ENCODE measurements at regions not wholly inside any gene's neighbourhood (a gene's known extent, or its start where the extent isn't known, plus 50 kb on each side); places are given as distances from the start of the nearest gene placed in this dataset.

- CTCF ChIA-PET = no interaction called here
- POLR2A ChIA-PET = no interaction called here
- Mint-ChIP-seq H3K36me3 (ENCODE audit: low read depth) (no peaks in the 10 kb centered on the region), H3K9me3 (ENCODE audit: insufficient read depth) (no peaks in the 10 kb centered on the region), H3K4me1 (ENCODE audit: low read depth) (no peaks in the 10 kb centered on the region), H3K4me3 (no peak overlapping the region), H3K27me3 (ENCODE audit: low read depth) (peaks cover 4% of the 10 kb centered on the region), H3K27ac (no peak overlapping the region)
- DNase-seq (no peak), ATAC-seq (no peak)
These were observed 110.5 kb upstream of the CAMK1G start for GRCh38 chr1:209473025-209473424.

GRCh38 chr1:209480345-209480744, 103.2 kb upstream of the CAMK1G start:
- Mint-ChIP-seq H3K4me3 (no peak overlapping the region), H3K9me3 (ENCODE audit: insufficient read depth) (no peaks in the 10 kb centered on the region), H3K36me3 (ENCODE audit: low read depth) (no peaks in the 10 kb centered on the region), H3K27ac (no peak overlapping the region), H3K27me3 (ENCODE audit: low read depth) (no peaks in the 10 kb centered on the region), H3K4me1 (ENCODE audit: low read depth) (peaks cover 6% of the 10 kb centered on the region)
- ATAC-seq (no peak), DNase-seq (no peak)
- ChIA-PET CTCF (interaction anchor here (0.6 kb wide), 1 partner anchor 22 kb away, joined by 3 read pairs; no protein-coding TSS in a partner anchor), POLR2A (no interaction called here)

- Mint-ChIP-seq H3K36me3 (ENCODE audit: low read depth) (no peaks in the 10 kb centered on the region), H3K9me3 (ENCODE audit: insufficient read depth) (no peaks in the 10 kb centered on the region), H3K27me3 (ENCODE audit: low read depth) (no peaks in the 10 kb centered on the region), H3K27ac (no peak overlapping the region), H3K4me3 (no peak overlapping the region), H3K4me1 (ENCODE audit: low read depth) (peaks cover 6% of the 10 kb centered on the region)
- ChIA-PET POLR2A (no interaction called here), CTCF (no interaction called here)
- DNase-seq = no peak
- ATAC-seq = no peak
These were observed 99.8 kb upstream of the CAMK1G start for GRCh38 chr1:209483691-209484090.

GRCh38 chr1:209484429-209484828, 99.1 kb upstream of the CAMK1G start:
- ChIA-PET CTCF (no interaction called here), POLR2A (no interaction called here)
- H3K36me3 Mint-ChIP-seq (ENCODE audit: low read depth) = no peaks in the 10 kb centered on the region
- H3K27ac Mint-ChIP-seq = no peak overlapping the region
- peaks cover 6% of the 10 kb centered on the region for H3K4me1 Mint-ChIP-seq (ENCODE audit: low read depth)
- no peak for DNase-seq
- H3K27me3 Mint-ChIP-seq (ENCODE audit: low read depth) = no peaks in the 10 kb centered on the region
- no peaks in the 10 kb centered on the region for H3K9me3 Mint-ChIP-seq (ENCODE audit: insufficient read depth)
- no peak for ATAC-seq
- no peak overlapping the region for H3K4me3 Mint-ChIP-seq

GRCh38 chr1:209485167-209485566, 98.3 kb upstream of the CAMK1G start:
- POLR2A ChIA-PET = no interaction called here
- no peak for ATAC-seq

GRCh38 chr1:209485751-209486150, 97.8 kb upstream of the CAMK1G start:
- Mint-ChIP-seq H3K9me3 (ENCODE audit: insufficient read depth) (no peaks in the 10 kb centered on the region), H3K4me1 (ENCODE audit: low read depth) (peaks cover 6% of the 10 kb centered on the region), H3K27ac (no peak overlapping the region), H3K4me3 (no peak overlapping the region), H3K36me3 (ENCODE audit: low read depth) (no peaks in the 10 kb centered on the region), H3K27me3 (ENCODE audit: low read depth) (no peaks in the 10 kb centered on the region)
- ATAC-seq = no peak
- ChIA-PET CTCF (no interaction called here), POLR2A (no interaction called here)
- no peak for DNase-seq

More at GRCh38 chr1:209485167-209485566, 98.3 kb upstream of the CAMK1G start:
- Mint-ChIP-seq H3K27ac (no peak overlapping the region), H3K4me1 (ENCODE audit: low read depth) (peaks cover 6% of the 10 kb centered on the region), H3K36me3 (ENCODE audit: low read depth) (no peaks in the 10 kb centered on the region), H3K4me3 (no peak overlapping the region), H3K9me3 (ENCODE audit: insufficient read depth) (no peaks in the 10 kb centered on the region), H3K27me3 (ENCODE audit: low read depth) (no peaks in the 10 kb centered on the region)
- no peak for DNase-seq
- CTCF ChIA-PET = no interaction called here

- POLR2A ChIA-PET = interaction anchor here (0.7 kb wide), 1 partner anchor 1209 kb away, joined by 3 read pairs; no protein-coding TSS in a partner anchor
- no peaks in the 10 kb centered on the region for H3K9me3 Mint-ChIP-seq (ENCODE audit: insufficient read depth)
- no peaks in the 10 kb centered on the region for H3K27me3 Mint-ChIP-seq (ENCODE audit: low read depth)
- no peaks in the 10 kb centered on the region for H3K36me3 Mint-ChIP-seq (ENCODE audit: low read depth)
- H3K27ac Mint-ChIP-seq = no peak overlapping the region
- CTCF ChIA-PET = no interaction called here
- ATAC-seq (no peak), DNase-seq (no peak)
- peaks cover 6% of the 10 kb centered on the region for H3K4me1 Mint-ChIP-seq (ENCODE audit: low read depth)
- no peak overlapping the region for H3K4me3 Mint-ChIP-seq
These were observed 96.5 kb upstream of the CAMK1G start for GRCh38 chr1:209486861-209487593.

GRCh38 chr1:209490013-209490412, 93.5 kb upstream of the CAMK1G start:
- POLR2A ChIA-PET = no interaction called here
- CTCF ChIA-PET = interaction anchor here (1.1 kb wide), 1 partner anchor 11 kb away, joined by 3 read pairs; no protein-coding TSS in a partner anchor
- Mint-ChIP-seq H3K27me3 (ENCODE audit: low read depth) (no peaks in the 10 kb centered on the region), H3K9me3 (ENCODE audit: insufficient read depth) (no peaks in the 10 kb centered on the region), H3K4me3 (no peak overlapping the region), H3K36me3 (ENCODE audit: low read depth) (no peaks in the 10 kb centered on the region), H3K27ac (no peak overlapping the region), H3K4me1 (ENCODE audit: low read depth) (no peaks in the 10 kb centered on the region)
- ATAC-seq = no peak
- no peak for DNase-seq

- Mint-ChIP-seq H3K9me3 (ENCODE audit: insufficient read depth) (no peaks in the 10 kb centered on the region), H3K36me3 (ENCODE audit: low read depth) (no peaks in the 10 kb centered on the region), H3K27me3 (ENCODE audit: low read depth) (no peaks in the 10 kb centered on the region), H3K27ac (no peak overlapping the region), H3K4me3 (no peak overlapping the region), H3K4me1 (ENCODE audit: low read depth) (no peaks in the 10 kb centered on the region)
- DNase-seq (no peak), ATAC-seq (no peak)
- ChIA-PET CTCF (interaction anchor here (0.9 kb wide), 1 partner anchor 78 kb away, joined by 3 read pairs; no protein-coding TSS in a partner anchor), POLR2A (no interaction called here)
These were observed 92.5 kb upstream of the CAMK1G start for GRCh38 chr1:209491031-209491430.

- Mint-ChIP-seq H3K9me3 (ENCODE audit: insufficient read depth) (no peaks in the 10 kb centered on the region), H3K27ac (no peak overlapping the region), H3K36me3 (ENCODE audit: low read depth) (no peaks in the 10 kb centered on the region), H3K27me3 (ENCODE audit: low read depth) (no peaks in the 10 kb centered on the region), H3K4me1 (ENCODE audit: low read depth) (no peaks in the 10 kb centered on the region), H3K4me3 (no peak overlapping the region)
- ChIA-PET POLR2A (no interaction called here), CTCF (interaction anchor here (0.9 kb wide), 1 partner anchor 78 kb away, joined by 3 read pairs; no protein-coding TSS in a partner anchor)
- DNase-seq (no peak), ATAC-seq (no peak)
These were observed 92.0 kb upstream of the CAMK1G start for GRCh38 chr1:209491496-209491895.

GRCh38 chr1:209491897-209492296, 91.6 kb upstream of the CAMK1G start:
- ChIA-PET CTCF (interaction anchor here (0.9 kb wide), 1 partner anchor 77 kb away, joined by 3 read pairs; no protein-coding TSS in a partner anchor), POLR2A (no interaction called here)
- Mint-ChIP-seq H3K36me3 (ENCODE audit: low read depth) (no peaks in the 10 kb centered on the region), H3K27me3 (ENCODE audit: low read depth) (no peaks in the 10 kb centered on the region), H3K4me3 (no peak overlapping the region), H3K4me1 (ENCODE audit: low read depth) (no peaks in the 10 kb centered on the region), H3K9me3 (ENCODE audit: insufficient read depth) (no peaks in the 10 kb centered on the region), H3K27ac (no peak overlapping the region)
- ATAC-seq = no peak
- no peak for DNase-seq

GRCh38 chr1:209493559-209493958, 90.0 kb upstream of the CAMK1G start:
- no peaks in the 10 kb centered on the region for H3K9me3 Mint-ChIP-seq (ENCODE audit: insufficient read depth)
- ChIA-PET CTCF (no interaction called here), POLR2A (no interaction called here)
- no peak overlapping the region for H3K4me3 Mint-ChIP-seq
- ATAC-seq (no peak), DNase-seq (no peak)
- peaks cover 2% of the 10 kb centered on the region for H3K27me3 Mint-ChIP-seq (ENCODE audit: low read depth)
- H3K4me1 Mint-ChIP-seq (ENCODE audit: low read depth) = no peaks in the 10 kb centered on the region
- no peak overlapping the region for H3K27ac Mint-ChIP-seq
- H3K36me3 Mint-ChIP-seq (ENCODE audit: low read depth) = no peaks in the 10 kb centered on the region

- Mint-ChIP-seq H3K27me3 (ENCODE audit: low read depth) (peaks cover 2% of the 10 kb centered on the region), H3K4me1 (ENCODE audit: low read depth) (no peaks in the 10 kb centered on the region), H3K4me3 (no peak overlapping the region), H3K27ac (no peak overlapping the region), H3K9me3 (ENCODE audit: insufficient read depth) (peaks cover 7% of the 10 kb centered on the region), H3K36me3 (ENCODE audit: low read depth) (no peaks in the 10 kb centered on the region)
- no peak for DNase-seq
- ChIA-PET CTCF (no interaction called here), POLR2A (interaction anchor here (0.5 kb wide), 1 partner anchor 761 kb away, joined by 4 read pairs; no protein-coding TSS in a partner anchor)
- no peak for ATAC-seq
These were observed 85.8 kb upstream of the CAMK1G start for GRCh38 chr1:209497729-209498128.
